Putamen (tissue), 1 donor: ENCODE measurements at regions not wholly inside any gene's neighbourhood (a gene's known extent, or its start where the extent isn't known, plus 50 kb on each side); places are given as distances from the start of the nearest gene placed in this dataset.

ENCODE experiments used
- DNase-seq: peaks from one replicate; pipeline ENCODE4 v3.0.0-alpha.2; 2016; ENCODE audit warnings: low spot score

DNA sequence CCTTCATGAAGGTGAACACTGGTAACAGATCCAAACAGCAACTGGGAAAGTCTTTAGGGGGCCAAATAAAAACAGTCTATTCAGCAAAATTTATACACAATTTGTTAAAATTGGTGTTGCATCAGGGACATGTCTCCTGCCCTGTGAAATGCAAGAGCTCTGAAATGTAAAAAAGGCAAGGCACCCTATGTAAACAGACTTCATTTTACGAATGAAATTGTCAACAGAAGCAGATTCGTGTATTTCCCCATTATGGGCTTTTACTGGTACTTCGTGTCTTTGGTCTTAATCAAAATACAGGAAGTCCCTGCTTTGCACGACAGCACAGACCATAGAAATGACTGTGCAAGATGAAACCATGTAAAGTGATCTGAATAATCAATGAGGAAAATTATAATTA lies 127.3 kb upstream of the THBS1 start:
- no peak for DNase-seq

DNA sequence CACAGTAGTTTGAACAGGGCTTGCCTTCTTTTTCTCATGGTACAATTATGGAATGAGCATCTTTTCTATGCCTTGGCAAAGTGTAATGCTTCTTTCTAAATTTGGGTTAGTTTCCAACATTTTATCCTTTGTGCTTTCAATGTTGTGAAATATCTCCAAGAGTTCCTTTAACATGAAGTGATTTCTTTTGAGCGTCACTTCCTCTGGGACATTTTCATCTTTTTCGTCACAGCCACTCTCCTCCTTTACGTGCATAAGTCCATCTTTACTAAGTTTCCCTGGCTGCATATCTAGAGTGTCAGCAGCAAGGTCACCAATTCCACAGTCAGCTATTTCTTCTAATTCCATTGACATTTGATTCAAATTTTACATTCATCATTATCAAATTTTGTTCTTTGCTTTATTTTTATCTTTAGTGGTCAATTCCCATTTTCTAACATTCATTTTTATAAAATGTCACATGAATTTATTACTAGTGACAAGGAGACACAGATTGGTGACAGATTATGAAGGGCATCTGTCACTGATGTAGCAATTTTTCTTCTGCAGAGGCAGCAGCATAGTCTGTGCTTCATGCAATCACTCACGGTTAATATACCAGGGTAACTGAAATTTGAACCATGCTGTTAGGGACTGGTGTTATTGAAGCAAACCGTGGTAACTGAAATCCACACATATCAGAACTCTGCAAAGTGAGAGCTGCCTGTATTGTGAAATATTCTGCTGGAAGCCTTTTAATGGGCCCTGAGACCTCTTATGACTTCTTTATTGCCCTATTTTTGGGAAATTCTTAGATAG lies 126.5 kb upstream of the THBS1 start:
- no peak for DNase-seq

GRCh38 chr15:39455471-39455991 lies 125.3 kb upstream of the THBS1 start:
- no peak for DNase-seq

DNA sequence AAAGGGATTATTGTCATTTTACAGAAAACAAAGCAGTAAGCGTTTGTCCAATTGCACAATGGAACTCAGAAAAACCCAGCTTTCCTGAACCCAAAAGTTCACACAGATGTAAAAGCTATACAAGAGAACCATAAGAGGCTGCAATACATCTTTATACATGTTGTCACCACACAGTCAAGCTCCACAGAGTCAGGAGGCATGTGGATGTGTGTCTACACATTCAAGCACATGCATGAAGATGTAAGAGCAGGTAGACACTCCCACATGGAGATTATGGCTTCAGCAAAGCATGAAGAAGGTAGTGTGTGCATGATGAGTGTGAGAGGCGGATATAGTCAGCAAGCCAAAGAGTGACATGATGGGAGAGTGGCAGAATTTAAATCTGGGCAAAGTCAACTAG lies 124.7 kb upstream of the THBS1 start:
- no peak for DNase-seq

DNA sequence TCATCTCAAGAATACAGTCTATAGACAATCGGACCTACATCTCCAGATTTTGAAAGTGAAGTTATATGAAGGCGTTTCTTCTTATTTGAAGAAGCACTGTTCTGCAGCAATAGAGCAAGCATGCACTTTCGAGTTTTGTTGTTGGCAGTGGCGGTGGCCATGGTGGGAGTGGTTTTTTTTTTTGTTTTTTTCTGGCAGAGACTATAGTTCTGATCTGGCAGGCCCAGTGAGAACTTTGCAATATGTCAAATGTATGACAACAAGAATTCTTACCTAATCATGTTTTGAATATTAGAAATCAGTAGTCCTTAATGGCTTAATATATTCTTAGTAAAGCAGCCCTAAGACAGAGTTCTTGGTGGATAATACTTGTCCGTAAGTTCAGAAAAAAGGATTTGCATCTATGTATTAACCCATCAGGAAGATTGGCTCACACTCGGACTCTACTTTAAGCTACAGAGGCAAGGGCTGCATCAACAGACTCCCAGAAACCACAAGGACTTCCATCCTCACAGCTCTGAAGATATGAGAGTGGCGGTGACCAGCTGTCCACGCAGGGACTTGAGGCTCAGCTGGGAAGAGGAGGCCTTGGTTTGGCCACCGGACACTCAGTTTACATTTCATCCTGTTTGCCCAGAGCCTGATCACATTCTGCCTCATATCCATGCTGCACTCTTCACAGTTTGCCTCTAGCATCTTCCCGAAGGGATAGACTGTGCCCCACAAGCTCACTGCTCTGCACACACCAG lies 124.1 kb upstream of the THBS1 start:
- no peak for DNase-seq

GRCh38 chr15:39458131-39458530 lies 122.7 kb upstream of the THBS1 start:
- no peak for DNase-seq

DNA sequence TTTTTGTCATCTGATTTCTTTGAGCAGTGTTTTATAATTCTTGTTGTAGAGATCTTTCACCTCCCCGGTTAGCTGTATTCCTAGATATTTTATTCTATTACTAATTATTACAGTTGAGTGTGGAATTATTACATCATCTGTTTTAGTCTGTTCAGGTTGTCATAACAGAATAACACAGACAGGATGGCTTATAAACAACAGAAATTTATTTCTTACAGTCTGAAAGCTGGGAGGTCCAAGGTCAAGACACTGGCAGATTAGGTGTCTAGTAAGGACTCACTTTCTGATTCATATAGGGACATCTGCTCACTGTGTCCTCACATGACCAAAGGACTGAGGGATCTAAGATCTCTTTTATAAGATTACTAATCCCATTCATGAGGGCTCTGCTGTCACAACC lies 121.3 kb upstream of the THBS1 start:
- DNase-seq = no peak

DNA sequence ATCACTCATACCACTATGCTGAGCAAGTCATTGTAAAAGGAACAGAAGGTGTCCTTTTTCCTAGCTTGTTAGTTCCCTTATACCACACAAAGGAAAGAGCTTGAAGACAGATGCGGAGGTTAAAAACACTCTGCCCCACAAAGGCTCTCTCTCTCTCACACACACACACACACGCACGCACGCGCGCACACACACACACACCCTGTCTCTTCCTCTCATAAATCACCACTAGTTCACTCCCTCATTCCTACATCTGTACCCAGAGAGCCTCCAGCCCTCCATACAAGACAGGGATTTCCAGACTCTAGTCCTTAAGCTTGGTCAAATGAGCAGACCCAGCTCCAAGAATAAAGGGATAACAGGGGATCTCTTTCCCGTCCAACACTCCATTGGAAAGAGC lies 120.1 kb upstream of the THBS1 start:
- no peak for DNase-seq

DNA sequence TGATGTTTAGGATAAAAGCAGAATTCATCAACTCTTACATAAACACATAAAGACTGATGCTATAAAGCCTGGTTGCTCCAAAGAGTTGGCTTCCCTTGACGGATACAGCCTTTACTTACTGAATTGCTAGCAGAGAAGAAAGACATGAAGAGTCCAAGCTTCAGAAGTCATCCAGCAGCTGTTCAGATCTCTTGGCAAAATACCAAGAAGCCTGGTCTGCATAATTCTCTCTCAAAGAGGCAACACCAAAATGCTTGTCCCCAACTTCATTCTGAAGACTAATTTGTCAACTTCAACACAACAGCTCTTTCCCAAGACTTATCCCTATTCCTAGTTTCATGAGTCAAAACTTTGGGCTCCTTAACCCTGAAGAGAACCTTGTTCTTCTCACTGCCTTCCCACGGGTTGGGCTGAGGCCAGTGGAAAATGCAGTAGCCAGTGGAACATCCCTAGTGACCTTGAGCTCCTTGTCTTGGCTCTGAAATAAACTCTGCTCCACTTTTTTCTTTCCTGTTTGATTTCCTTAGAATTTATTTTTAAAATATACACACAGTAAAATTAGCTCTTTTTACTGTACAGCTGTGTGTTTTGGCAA lies 119.2 kb upstream of the THBS1 start:
- DNase-seq = no peak

DNA sequence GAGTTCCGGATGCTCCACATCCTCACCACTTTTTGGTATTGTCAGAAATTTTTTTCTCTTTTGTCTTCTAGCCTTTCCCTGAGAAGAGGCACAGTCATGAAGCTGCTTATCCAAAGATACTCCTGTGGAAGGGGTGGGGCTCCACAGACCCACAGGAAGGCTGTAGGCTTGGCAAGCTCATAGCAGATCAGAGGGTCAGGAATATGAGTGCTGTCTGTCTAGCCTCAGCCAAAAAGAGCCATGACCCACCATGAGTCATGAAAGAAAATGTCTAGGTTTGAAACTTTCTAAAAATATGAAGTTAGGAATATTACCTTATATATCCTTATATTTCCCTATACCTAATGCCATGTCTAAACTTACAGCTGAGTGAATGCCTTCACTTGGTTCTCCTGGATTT lies 118.2 kb upstream of the THBS1 start:
- no peak for DNase-seq

- DNase-seq = no peak
Measured at GRCh38 chr15:39465843-39466749, 114.8 kb upstream of the THBS1 start.

DNA sequence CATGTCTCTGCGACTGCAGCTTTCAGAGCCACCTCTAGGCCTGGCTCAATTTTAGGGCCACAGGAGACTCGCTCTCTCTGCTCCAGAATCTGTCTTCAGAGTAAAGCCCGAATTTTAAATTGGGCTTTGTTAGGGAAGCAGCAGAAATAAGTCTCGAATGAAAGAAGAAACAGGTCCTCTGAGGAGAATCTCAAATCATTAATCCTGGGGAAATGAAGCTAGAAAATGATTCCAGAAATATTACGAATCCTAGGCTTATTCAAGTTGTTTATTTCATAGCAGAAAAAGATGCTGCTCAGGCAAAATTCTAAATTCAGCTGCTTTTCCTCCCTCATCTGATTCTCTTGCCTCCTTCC lies 114.2 kb upstream of the THBS1 start:
- DNase-seq = no peak

DNA sequence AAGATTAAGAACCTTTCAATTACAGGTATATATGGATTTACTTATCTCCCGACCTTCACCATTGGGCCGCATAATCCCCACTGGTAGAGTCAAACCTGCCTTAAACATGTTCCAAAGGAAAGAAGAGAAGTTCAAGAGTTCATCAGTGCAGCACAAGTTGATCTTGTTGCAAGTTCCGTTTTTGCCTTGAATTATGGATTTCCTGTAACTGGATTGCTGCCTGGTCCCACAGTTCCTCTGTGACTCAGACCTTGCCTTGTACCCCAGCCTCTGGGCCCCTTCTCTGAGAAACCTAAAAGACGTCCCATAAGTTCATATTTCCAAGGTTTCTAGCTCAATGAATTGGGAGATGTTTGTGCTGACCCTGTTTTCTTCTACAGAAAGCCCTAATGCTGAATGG lies 112.5 kb upstream of the THBS1 start:
- no peak for DNase-seq

- DNase-seq = no peak
Measured at GRCh38 chr15:39468828-39469227, 112.1 kb upstream of the THBS1 start.

- DNase-seq = no peak
Measured at GRCh38 chr15:39471785-39472574, 108.9 kb upstream of the THBS1 start.

- DNase-seq = peak; percentile 8
Measured at GRCh38 chr15:39472621-39473297, 108.1 kb upstream of the THBS1 start.

DNA sequence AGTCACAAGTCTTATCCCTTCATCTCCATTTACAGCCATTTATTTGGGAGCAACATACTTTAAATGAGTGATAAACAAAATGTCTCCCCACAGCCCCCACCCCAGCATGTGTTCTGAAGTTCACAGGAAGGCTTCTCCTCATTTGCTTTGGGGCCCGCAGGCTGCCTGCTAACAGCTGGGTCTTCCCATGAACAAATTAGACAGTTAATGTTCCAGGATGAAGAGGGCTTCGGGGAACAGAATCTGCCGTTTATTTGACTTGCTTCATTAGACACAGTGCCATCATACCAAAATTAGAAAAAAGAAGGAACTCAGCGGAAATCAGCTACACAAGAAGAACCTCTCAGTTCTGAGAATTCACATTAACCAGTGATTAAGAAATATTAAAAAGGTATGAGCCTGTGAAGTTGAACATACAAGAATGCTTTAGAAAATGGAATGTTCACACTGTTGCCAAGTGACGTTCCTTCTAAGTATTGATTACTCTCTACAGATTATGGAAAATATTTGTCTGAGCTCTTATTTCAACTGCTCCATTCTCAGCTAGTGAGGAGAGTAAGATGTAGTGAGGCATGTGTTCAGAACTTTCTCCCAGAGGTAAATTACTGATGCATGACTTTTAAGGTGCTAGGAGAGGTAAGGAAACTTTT lies 107.5 kb upstream of the THBS1 start:
- no peak for DNase-seq

DNA sequence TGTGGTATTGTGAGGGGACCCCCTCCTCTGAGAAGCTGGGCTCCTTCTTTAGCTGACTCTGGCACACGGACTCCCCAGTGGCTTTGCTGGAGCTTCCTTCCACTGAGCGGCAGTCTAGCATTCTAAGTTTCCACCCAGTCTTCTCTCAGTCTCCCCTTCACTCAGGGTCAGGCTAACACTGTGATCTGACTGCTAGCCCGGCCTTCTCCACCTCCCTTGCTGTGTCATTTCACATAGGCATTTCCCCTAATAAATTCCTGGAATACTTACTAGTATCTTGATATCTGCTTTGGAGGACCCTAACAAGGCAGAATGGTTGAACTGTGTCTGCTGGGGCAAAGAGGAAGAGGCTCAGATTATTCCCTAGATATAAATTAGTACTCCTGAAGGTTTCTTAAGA lies 106.2 kb upstream of the THBS1 start:
- no peak for DNase-seq

- no peak for DNase-seq
Measured at GRCh38 chr15:39478996-39479395, 101.9 kb upstream of the THBS1 start.

DNA sequence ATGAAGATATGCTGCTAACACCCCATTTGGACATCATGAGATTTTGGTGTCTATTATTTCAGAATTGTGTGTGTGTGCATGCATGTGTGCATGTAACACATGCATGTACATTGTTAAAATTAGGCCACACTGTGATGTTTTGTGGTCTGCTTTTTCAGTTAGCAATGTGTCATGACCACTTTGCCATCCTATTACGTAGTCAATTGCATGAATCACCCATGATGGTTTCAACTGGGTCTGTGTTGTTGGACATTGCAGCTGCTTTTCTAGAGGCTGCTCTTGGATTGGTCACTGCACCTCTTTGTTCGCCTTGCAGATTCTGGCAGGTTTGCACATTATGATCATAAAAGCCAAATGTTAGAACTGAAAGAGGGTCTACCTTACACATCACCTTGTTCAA lies 101.0 kb upstream of the THBS1 start:
- no peak for DNase-seq
